Osteocyte (in vitro differentiated cells): ENCODE measurements at regions not wholly inside any gene's neighbourhood (a gene's known extent, or its start where the extent isn't known, plus 50 kb on each side); places are given as distances from the start of the nearest gene placed in this dataset.
"Not testable (repeated sequence)": the region's sequence is repeated elsewhere in the genome, so short reads cannot be mapped to it uniquely, and the experiment has no call there.

Experiments
- DNase-seq: peaks from one replicate; pipeline ENCODE4 v3.0.0; 2021; ENCODE audit warnings: mixed read lengths; ENCODE audit not compliant: unreplicated experiment; ENCODE audit errors: extremely low spot score
- H3K27ac Mint-ChIP-seq: one replicate; pipeline ENCODE4 v1.8.0; 2021; ENCODE audit warnings: mild to moderate bottlenecking, mixed read lengths; ENCODE audit not compliant: unreplicated experiment
- H3K27me3 Mint-ChIP-seq: one replicate; pipeline ENCODE4 v1.8.0; 2021; ENCODE audit warnings: mixed read lengths; ENCODE audit not compliant: unreplicated experiment
- H3K36me3 Mint-ChIP-seq: one replicate; pipeline ENCODE4 v1.8.0; 2021; ENCODE audit warnings: mixed read lengths; ENCODE audit not compliant: unreplicated experiment
- H3K4me1 Mint-ChIP-seq: one replicate; pipeline ENCODE4 v1.8.0; 2021; ENCODE audit warnings: mixed read lengths; ENCODE audit not compliant: unreplicated experiment
- H3K4me3 Mint-ChIP-seq: one replicate; pipeline ENCODE4 v1.8.0; 2021; ENCODE audit warnings: mild to moderate bottlenecking, moderate library complexity, mixed read lengths; ENCODE audit not compliant: unreplicated experiment
- H3K9me3 Mint-ChIP-seq: one replicate; pipeline ENCODE4 v1.8.0; 2021; ENCODE audit warnings: mixed read lengths; ENCODE audit not compliant: unreplicated experiment
- CTCF ChIP-seq: fragments of 200-600 bp; sonication (generic); IDR thresholded peaks from 2 replicates; pipeline ENCODE4 v1.5.0; 2021; ENCODE audit warnings: antibody characterized with exemption, mild to moderate bottlenecking, moderate library complexity

GRCh38 chr5:163108351-163108750 is 329.0 kb upstream of the CCNG1 start:
- Mint-ChIP-seq H3K4me1 (no peaks in the 10 kb centered on the region), H3K36me3 (no peaks in the 10 kb centered on the region)
- no peak for TF ChIP-seq CTCF

DNA sequence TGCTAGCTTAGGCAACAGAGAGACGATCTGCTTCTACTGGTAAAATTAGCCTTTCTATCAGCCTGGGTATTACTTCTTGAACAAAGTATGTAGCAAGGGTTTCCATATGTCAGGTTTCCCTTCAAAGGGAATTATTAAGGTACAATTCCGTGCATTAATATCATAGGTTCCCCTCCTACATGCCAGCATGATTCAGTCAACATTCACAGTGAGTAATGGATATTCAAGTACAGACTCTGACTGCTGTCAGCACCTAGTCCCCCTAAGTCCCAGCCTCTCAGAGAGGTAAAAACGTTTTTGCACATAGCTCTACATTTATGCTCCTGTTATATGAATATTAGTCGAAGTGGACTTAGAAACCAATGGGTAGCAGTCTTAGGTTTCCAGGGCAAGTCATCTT is 322.4 kb upstream of the CCNG1 start:
- TF ChIP-seq CTCF, result no peak
- H3K27ac Mint-ChIP-seq, result no peak overlapping the region
- peaks cover 10% of the 10 kb centered on the region for H3K9me3 Mint-ChIP-seq
- no peaks in the 10 kb centered on the region for H3K27me3 Mint-ChIP-seq
- H3K4me3 Mint-ChIP-seq, result no peak overlapping the region
- H3K36me3 Mint-ChIP-seq, result no peaks in the 10 kb centered on the region
- no peak for DNase-seq
- no peaks in the 10 kb centered on the region for H3K4me1 Mint-ChIP-seq

More at GRCh38 chr5:163108351-163108750, 329.0 kb upstream of the CCNG1 start:
- no peaks in the 10 kb centered on the region for H3K9me3 Mint-ChIP-seq
- no peak overlapping the region for H3K27ac Mint-ChIP-seq
- DNase-seq, result no peak
- no peak overlapping the region for H3K4me3 Mint-ChIP-seq
- no peaks in the 10 kb centered on the region for H3K27me3 Mint-ChIP-seq

DNA sequence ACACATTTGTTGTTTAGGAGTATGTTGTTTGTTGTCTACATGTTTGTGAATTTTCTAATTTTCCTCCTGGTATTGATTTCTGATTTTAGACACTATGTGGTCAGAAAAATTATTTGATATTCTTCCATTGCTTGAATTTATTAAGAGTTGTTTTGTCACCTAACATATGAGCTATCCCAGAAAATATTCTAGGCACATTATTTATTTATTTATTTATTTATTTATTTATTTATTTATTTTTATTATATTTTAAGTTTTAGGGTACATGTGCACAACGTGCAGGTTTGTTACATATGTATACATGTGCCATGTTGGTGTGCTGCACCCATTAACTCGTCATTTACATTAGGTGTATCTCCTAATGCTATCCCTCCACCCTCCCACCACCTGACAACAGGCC is 320.8 kb upstream of the CCNG1 start:
- not testable (repeated sequence) for H3K4me1 Mint-ChIP-seq, H3K27ac Mint-ChIP-seq, DNase-seq, H3K27me3 Mint-ChIP-seq, H3K36me3 Mint-ChIP-seq, H3K4me3 Mint-ChIP-seq
- peaks cover 15% of the 10 kb centered on the region for H3K9me3 Mint-ChIP-seq

- no peak for TF ChIP-seq CTCF
- Mint-ChIP-seq H3K27me3 (no peaks in the 10 kb centered on the region), H3K4me1 (no peaks in the 10 kb centered on the region), H3K36me3 (no peaks in the 10 kb centered on the region), H3K27ac (no peak overlapping the region), H3K9me3 (no peaks in the 10 kb centered on the region), H3K4me3 (no peak overlapping the region)
- no peak for DNase-seq
Observed at GRCh38 chr5:163134061-163134460, 303.3 kb upstream of the CCNG1 start.

- no peaks in the 10 kb centered on the region for H3K4me1 Mint-ChIP-seq
- no peak for TF ChIP-seq CTCF
Observed at GRCh38 chr5:163135849-163136248, 301.5 kb upstream of the CCNG1 start.

GRCh38 chr5:163161512-163161911 is 275.9 kb upstream of the CCNG1 start:
- Mint-ChIP-seq H3K4me1 (no peaks in the 10 kb centered on the region), H3K36me3 (no peaks in the 10 kb centered on the region), H3K27me3 (no peaks in the 10 kb centered on the region), H3K9me3 (no peaks in the 10 kb centered on the region), H3K4me3 (no peak overlapping the region), H3K27ac (no peak overlapping the region)
- no peak for DNase-seq
- TF ChIP-seq CTCF, result no peak

More at GRCh38 chr5:163135849-163136248, 301.5 kb upstream of the CCNG1 start:
- DNase-seq, result no peak
- H3K9me3 Mint-ChIP-seq, result peaks cover 4% of the 10 kb centered on the region
- no peaks in the 10 kb centered on the region for H3K27me3 Mint-ChIP-seq
- H3K27ac Mint-ChIP-seq, result no peak overlapping the region
- no peaks in the 10 kb centered on the region for H3K36me3 Mint-ChIP-seq
- no peak overlapping the region for H3K4me3 Mint-ChIP-seq
